ENCODE measurements at regions not wholly inside any gene's neighbourhood (a gene's known extent, or its start where the extent isn't known, plus 50 kb on each side); places are given as distances from the start of the nearest gene placed in this dataset.
A peak's percentile ranks its signal among the peaks of the same experiment; 100 is the strongest.

DNA sequence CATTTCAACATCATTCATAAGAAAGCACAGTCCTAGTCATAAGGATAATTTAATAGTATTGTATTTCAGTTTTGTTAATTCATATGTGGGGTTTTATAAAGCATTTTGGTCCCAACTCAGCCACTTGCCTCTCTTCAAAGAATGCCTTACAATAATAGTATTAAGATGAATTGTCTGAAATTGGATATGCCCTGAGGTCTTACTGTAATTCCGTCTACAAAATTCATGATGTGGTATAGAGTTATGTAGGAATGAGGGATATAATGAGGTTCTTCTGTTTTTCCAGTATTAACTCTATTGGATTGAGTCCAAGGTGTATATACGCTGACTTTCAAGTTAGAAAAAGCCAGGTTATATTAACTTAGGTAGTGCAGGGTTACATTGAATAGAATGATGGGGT is 177.0 kb downstream of the GOLIM4 start:
- TF ChIP-seq EZH2phosphoT487 (IDR thresholded peaks at IDR 0.05; ENCODE audit: borderline replicate concordance), result no peak
- TF ChIP-seq, protein P1, sequence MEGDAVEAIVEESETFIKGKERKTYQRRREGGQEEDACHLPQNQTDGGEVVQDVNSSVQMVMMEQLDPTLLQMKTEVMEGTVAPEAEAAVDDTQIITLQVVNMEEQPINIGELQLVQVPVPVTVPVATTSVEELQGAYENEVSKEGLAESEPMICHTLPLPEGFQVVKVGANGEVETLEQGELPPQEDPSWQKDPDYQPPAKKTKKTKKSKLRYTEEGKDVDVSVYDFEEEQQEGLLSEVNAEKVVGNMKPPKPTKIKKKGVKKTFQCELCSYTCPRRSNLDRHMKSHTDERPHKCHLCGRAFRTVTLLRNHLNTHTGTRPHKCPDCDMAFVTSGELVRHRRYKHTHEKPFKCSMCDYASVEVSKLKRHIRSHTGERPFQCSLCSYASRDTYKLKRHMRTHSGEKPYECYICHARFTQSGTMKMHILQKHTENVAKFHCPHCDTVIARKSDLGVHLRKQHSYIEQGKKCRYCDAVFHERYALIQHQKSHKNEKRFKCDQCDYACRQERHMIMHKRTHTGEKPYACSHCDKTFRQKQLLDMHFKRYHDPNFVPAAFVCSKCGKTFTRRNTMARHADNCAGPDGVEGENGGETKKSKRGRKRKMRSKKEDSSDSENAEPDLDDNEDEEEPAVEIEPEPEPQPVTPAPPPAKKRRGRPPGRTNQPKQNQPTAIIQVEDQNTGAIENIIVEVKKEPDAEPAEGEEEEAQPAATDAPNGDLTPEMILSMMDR (conservative IDR thresholded peaks at IDR 0.05; ENCODE audit: low read length), result no peak
- Histone ChIP-seq H2AFZ (ENCODE audit: low read length) (peak overlapping the region; percentile 61; the same call in 1 of the 2 replicates), H3F3A (ENCODE audit: low read depth) (no peaks in the 10 kb centered on the region), H3K4me1 (ENCODE audit: insufficient read depth, low read length, poor library complexity, severe bottlenecking) (peaks cover 6% of the 10 kb centered on the region), H3K9me3 (ENCODE audit: insufficient read depth, low read depth, low read length) (no peaks in the 10 kb centered on the region), H3K4me2 (ENCODE audit: low read depth, low read length, poor library complexity, severe bottlenecking) (no peak overlapping the region), H3K79me2 (ENCODE audit: insufficient read depth, low read length) (no peaks in the 10 kb centered on the region), H3K27me3 (ENCODE audit: insufficient read depth, low read length, poor library complexity, severe bottlenecking) (no peaks in the 10 kb centered on the region), H3K36me3 (ENCODE audit: insufficient read depth, low read length) (no peaks in the 10 kb centered on the region), H3K4me3 (ENCODE audit: low read length, poor library complexity, severe bottlenecking) (no peak overlapping the region), H3K9ac (ENCODE audit: low read depth, low read length, poor library complexity, severe bottlenecking) (no peak overlapping the region), H4K20me1 (ENCODE audit: insufficient read depth, low read length, poor library complexity, severe bottlenecking) (no peaks in the 10 kb centered on the region), H3K9me2 (replicated peaks; ENCODE audit: low read depth, low read length) (no peaks in the 10 kb centered on the region)

DNA sequence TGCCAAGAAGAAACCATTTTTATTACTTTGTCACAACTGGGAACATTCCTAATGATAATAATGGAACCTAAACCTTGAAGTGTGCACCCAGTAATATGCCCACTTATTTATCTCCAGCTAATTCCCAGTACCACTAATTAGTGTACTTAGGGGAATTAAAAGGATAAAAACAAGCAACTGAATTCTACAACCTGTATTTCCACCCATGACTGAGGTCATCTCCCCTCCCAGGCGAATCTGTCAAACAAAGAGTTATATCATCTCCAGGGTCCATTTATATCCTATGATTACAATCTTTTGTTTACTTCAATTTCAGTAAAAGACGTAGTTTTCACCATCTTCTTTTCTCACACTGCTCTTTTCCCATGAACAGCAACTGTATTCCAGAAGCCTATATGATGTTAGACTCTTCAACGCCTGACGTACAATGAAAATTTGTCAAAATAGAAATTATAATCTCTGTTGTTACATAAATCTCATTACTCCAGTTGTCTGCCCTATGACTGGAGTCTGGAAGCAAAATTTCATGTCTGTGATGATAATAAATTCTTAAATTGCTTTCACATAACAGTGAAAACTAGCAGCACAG is 177.6 kb downstream of the GOLIM4 start:
- no peaks in the 10 kb centered on the region for H3K36me3 ChIP-seq (ENCODE audit: insufficient read depth, low read length)
- no peaks in the 10 kb centered on the region for H3K9me3 ChIP-seq (ENCODE audit: insufficient read depth, low read depth, low read length)
- no peaks in the 10 kb centered on the region for H3K27me3 ChIP-seq (ENCODE audit: insufficient read depth, low read length, poor library complexity, severe bottlenecking)
- TF ChIP-seq, protein P1 (conservative IDR thresholded peaks at IDR 0.05; ENCODE audit: low read length), result no peak
- TF ChIP-seq EZH2phosphoT487 (IDR thresholded peaks at IDR 0.05; ENCODE audit: borderline replicate concordance), result no peak
- H2AFZ ChIP-seq (ENCODE audit: low read length), result no peak overlapping the region
- no peaks in the 10 kb centered on the region for H3F3A ChIP-seq (ENCODE audit: low read depth)
- H3K9me2 ChIP-seq (replicated peaks; ENCODE audit: low read depth, low read length), result no peaks in the 10 kb centered on the region
- no peak overlapping the region for H3K9ac ChIP-seq (ENCODE audit: low read depth, low read length, poor library complexity, severe bottlenecking)
- no peak overlapping the region for H3K4me3 ChIP-seq (ENCODE audit: low read length, poor library complexity, severe bottlenecking)
- peaks cover 6% of the 10 kb centered on the region for H3K4me1 ChIP-seq (ENCODE audit: insufficient read depth, low read length, poor library complexity, severe bottlenecking)
- no peak overlapping the region for H3K4me2 ChIP-seq (ENCODE audit: low read depth, low read length, poor library complexity, severe bottlenecking)
- H4K20me1 ChIP-seq (ENCODE audit: insufficient read depth, low read length, poor library complexity, severe bottlenecking), result no peaks in the 10 kb centered on the region
- no peaks in the 10 kb centered on the region for H3K79me2 ChIP-seq (ENCODE audit: insufficient read depth, low read length)

DNA sequence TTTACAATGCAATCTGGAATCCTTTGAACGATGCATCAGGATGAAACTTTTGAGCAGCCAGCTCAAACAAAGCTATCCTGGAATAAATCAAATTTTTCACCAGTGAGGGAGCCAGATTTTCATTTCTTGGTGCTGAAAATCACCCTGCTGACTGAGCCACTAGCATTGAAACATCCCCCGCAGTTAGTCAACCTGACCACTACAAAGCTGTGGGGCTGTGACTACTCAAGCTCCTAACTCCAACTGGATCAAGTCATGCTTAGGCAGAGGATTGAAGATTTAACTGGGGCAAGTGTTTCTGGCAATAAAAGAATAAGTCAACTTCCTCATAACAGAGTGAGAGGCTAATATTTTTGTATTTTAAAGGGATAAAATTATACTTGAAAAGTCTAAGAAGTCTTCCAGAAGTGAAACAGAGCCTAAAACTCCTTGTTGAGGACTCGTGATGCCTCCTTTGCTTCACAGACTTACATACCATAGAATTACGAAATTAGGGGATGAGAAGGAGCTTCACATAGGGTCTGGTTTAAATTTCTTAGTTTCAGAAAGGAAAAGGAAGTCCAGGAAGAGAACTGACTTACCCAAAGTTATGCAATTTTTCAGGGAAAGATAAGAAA is 177.8 kb downstream of the SERPINI1 start:
- Histone ChIP-seq H3K4me2 (ENCODE audit: low read depth, low read length, poor library complexity, severe bottlenecking) (no peak overlapping the region), H3K9ac (ENCODE audit: low read depth, low read length, poor library complexity, severe bottlenecking) (no peak overlapping the region), H3K4me3 (ENCODE audit: low read length, poor library complexity, severe bottlenecking) (no peak overlapping the region), H3F3A (ENCODE audit: low read depth) (no peaks in the 10 kb centered on the region), H3K27me3 (ENCODE audit: insufficient read depth, low read length, poor library complexity, severe bottlenecking) (no peaks in the 10 kb centered on the region), H3K9me3 (ENCODE audit: insufficient read depth, low read depth, low read length) (no peaks in the 10 kb centered on the region), H3K79me2 (ENCODE audit: insufficient read depth, low read length) (no peaks in the 10 kb centered on the region), H3K9me2 (replicated peaks; ENCODE audit: low read depth, low read length) (no peaks in the 10 kb centered on the region), H4K20me1 (ENCODE audit: insufficient read depth, low read length, poor library complexity, severe bottlenecking) (no peaks in the 10 kb centered on the region), H3K36me3 (ENCODE audit: insufficient read depth, low read length) (no peaks in the 10 kb centered on the region), H3K4me1 (ENCODE audit: insufficient read depth, low read length, poor library complexity, severe bottlenecking) (peaks cover 6% of the 10 kb centered on the region), H2AFZ (ENCODE audit: low read length) (no peak overlapping the region)
- TF ChIP-seq, protein P1 (conservative IDR thresholded peaks at IDR 0.05; ENCODE audit: low read length), result peak; percentile 45
- no peak for TF ChIP-seq EZH2phosphoT487 (IDR thresholded peaks at IDR 0.05; ENCODE audit: borderline replicate concordance)

All from Loucy (cell line).